Right cardiac atrium (tissue), 5 donors: ENCODE measurements at regions not wholly inside any gene's neighbourhood (a gene's known extent, or its start where the extent isn't known, plus 50 kb on each side); places are given as distances from the start of the nearest gene placed in this dataset.
"Not testable (repeated sequence)": the region's sequence is repeated elsewhere in the genome, so short reads cannot be mapped to it uniquely, and the experiment has no call there.

Experiments used
- ATAC-seq, 2 donors: fragments of 200-7000 bp; cut with Tn5 transposase; one replicate each; pipeline versions ENCODE4 v1.8.0 to v1.9.1; 2020; ENCODE audit warnings: moderate library complexity in 2 of 2, mild to moderate bottlenecking in 1 of 2
- DNase-seq, 3 donors: peaks; one replicate each; pipeline ENCODE4 v3.0.0-alpha.2; 2020
- H3K27ac ChIP-seq: one replicate; pipeline ENCODE4 v1.5.1; 2013; ENCODE audit warnings: mild to moderate bottlenecking, low read length, control low read depth, moderate library complexity
- H3K27me3 ChIP-seq: one replicate; pipeline ENCODE4 v1.6.1; 2013; ENCODE audit not compliant: control insufficient read depth, insufficient read depth
- H3K4me1 ChIP-seq: one replicate; pipeline ENCODE4 v1.6.1; 2013; ENCODE audit warnings: low read length; ENCODE audit not compliant: control insufficient read depth, insufficient read depth
- H3K4me3 ChIP-seq: one replicate; pipeline ENCODE4 v1.5.1; 2013; ENCODE audit warnings: low read length, control low read depth
- H3K9me3 ChIP-seq: one replicate; pipeline ENCODE4 v1.6.1; 2013; ENCODE audit warnings: low read length; ENCODE audit not compliant: control insufficient read depth
- WGBS: extraction: QIAGEN DNeasy Blood & Tissue Kit; methylation state at CpG from one replicate; pipeline ENCODE4 v1.1.7; 2013; 5-methylcytosine and 5-hydroxymethylcytosine counted together
- intact Hi-C, 4 donors: fragments of 100-400 bp; cut with DNase I; formaldehyde crosslinking; loops; one replicate each; pipeline versions ENCODE4 v1.11.0 to v1.14.0; 2022 to 2023
- donor health status: healthy with polysubstance abuse.
- donor health status: DM: no; HTN: yes; CAD: no.
- donor health status: DM: no; HTN: no; CAD: no.
- donor health status: DM: no; HTN: yes; CAD: no; lungs with severe emphysema.
- donor health status: DM: yes; HTN: yes; CAD: no.

- no peak overlapping the region for H3K27ac ChIP-seq
- WGBS: 34% methylated on average over 1 of the region's 1 CpG
- intact Hi-C loops: no loop called here
- no peak for DNase-seq
- no peak for ATAC-seq
- peaks cover 2% of the 10 kb centered on the region for H3K9me3 ChIP-seq
- H3K4me1 ChIP-seq: no peaks in the 10 kb centered on the region
- H3K4me3 ChIP-seq: no peak overlapping the region
- no peaks in the 10 kb centered on the region for H3K27me3 ChIP-seq
These were observed 605.4 kb downstream of the DNAH5 start for GRCh38 chr5:13339093-13339492.

- intact Hi-C loops, H3K27me3 ChIP-seq, H3K9me3 ChIP-seq, DNase-seq, H3K27ac ChIP-seq, ATAC-seq, H3K4me3 ChIP-seq, H3K4me1 ChIP-seq: not testable (repeated sequence)
- WGBS: 73% methylated on average over 4 of the region's 4 CpGs
These were observed 609.5 kb downstream of the DNAH5 start for GRCh38 chr5:13335026-13335425.

- DNase-seq (peak in 1 of 3 donors; percentile 28), ATAC-seq (no peak)
- Histone ChIP-seq H3K27ac (no peak overlapping the region), H3K27me3 (no peaks in the 10 kb centered on the region), H3K9me3 (peaks cover 2% of the 10 kb centered on the region), H3K4me3 (no peak overlapping the region), H3K4me1 (no peaks in the 10 kb centered on the region)
- intact Hi-C loops: no loop called here
- WGBS: 77% methylated on average over 6 of the region's 6 CpGs
These were observed 612.9 kb downstream of the DNAH5 start for GRCh38 chr5:13331585-13331984.

- WGBS: 65% methylated on average over 1 of the region's 1 CpG
- Histone ChIP-seq H3K27me3 (no peaks in the 10 kb centered on the region), H3K27ac (no peak overlapping the region), H3K9me3 (peaks cover 4% of the 10 kb centered on the region), H3K4me3 (no peak overlapping the region), H3K4me1 (no peaks in the 10 kb centered on the region)
- intact Hi-C loops: no loop called here
- DNase-seq (no peak), ATAC-seq (no peak)
These were observed 616.2 kb downstream of the DNAH5 start for GRCh38 chr5:13328316-13328715.

GRCh38 chr5:13325765-13326164 is 618.7 kb downstream of the DNAH5 start:
- no peak for DNase-seq
- H3K4me3 ChIP-seq: no peak overlapping the region
- no peak overlapping the region for H3K27ac ChIP-seq
- intact Hi-C loops: no loop called here
- H3K27me3 ChIP-seq: no peaks in the 10 kb centered on the region
- peaks cover 3% of the 10 kb centered on the region for H3K9me3 ChIP-seq
- WGBS: 54% methylated on average over 1 of the region's 1 CpG
- no peaks in the 10 kb centered on the region for H3K4me1 ChIP-seq
- ATAC-seq: no peak

GRCh38 chr5:13322769-13323168 is 621.7 kb downstream of the DNAH5 start:
- no peak for ATAC-seq
- no peak overlapping the region for H3K27ac ChIP-seq
- peaks cover 3% of the 10 kb centered on the region for H3K9me3 ChIP-seq
- no peaks in the 10 kb centered on the region for H3K4me1 ChIP-seq
- intact Hi-C loops: no loop called here
- no peaks in the 10 kb centered on the region for H3K27me3 ChIP-seq
- H3K4me3 ChIP-seq: no peak overlapping the region
- DNase-seq: no peak

- Histone ChIP-seq H3K4me1 (no peaks in the 10 kb centered on the region), H3K4me3 (no peak overlapping the region), H3K9me3 (peaks cover 3% of the 10 kb centered on the region), H3K27me3 (no peaks in the 10 kb centered on the region), H3K27ac (no peak overlapping the region)
- no peak for ATAC-seq
- intact Hi-C loops: no loop called here
- no peak for DNase-seq
- WGBS: 54% methylated on average over 3 of the region's 3 CpGs
These were observed 626.8 kb downstream of the DNAH5 start for GRCh38 chr5:13317654-13318053.

- Histone ChIP-seq H3K4me3 (no peak overlapping the region), H3K27me3 (no peaks in the 10 kb centered on the region), H3K4me1 (no peaks in the 10 kb centered on the region), H3K27ac (no peak overlapping the region), H3K9me3 (peaks cover 3% of the 10 kb centered on the region)
- intact Hi-C loops: no loop called here
- 58% methylated on average over 2 of the region's 2 CpGs for WGBS
- no peak for DNase-seq
- ATAC-seq: no peak
These were observed 628.3 kb downstream of the DNAH5 start for GRCh38 chr5:13316176-13316575.

- Histone ChIP-seq H3K4me1 (no peaks in the 10 kb centered on the region), H3K4me3 (no peak overlapping the region), H3K27me3 (no peaks in the 10 kb centered on the region), H3K9me3 (no peaks in the 10 kb centered on the region), H3K27ac (no peak overlapping the region)
- intact Hi-C loops: no loop called here
- DNase-seq: no peak
- no peak for ATAC-seq
These were observed 637.0 kb downstream of the DNAH5 start for GRCh38 chr5:13307480-13307879.

GRCh38 chr5:13303445-13303844 is 641.0 kb downstream of the DNAH5 start:
- no peak overlapping the region for H3K27ac ChIP-seq
- no peaks in the 10 kb centered on the region for H3K9me3 ChIP-seq
- ATAC-seq: no peak
- no peaks in the 10 kb centered on the region for H3K4me1 ChIP-seq
- H3K27me3 ChIP-seq: no peaks in the 10 kb centered on the region
- H3K4me3 ChIP-seq: no peak overlapping the region
- intact Hi-C loops: no loop called here
- no peak for DNase-seq

- Histone ChIP-seq H3K27ac (no peak overlapping the region), H3K9me3 (peaks cover 5% of the 10 kb centered on the region), H3K4me1 (no peaks in the 10 kb centered on the region), H3K27me3 (no peaks in the 10 kb centered on the region), H3K4me3 (no peak overlapping the region)
- 62% methylated on average over 2 of the region's 2 CpGs for WGBS
- DNase-seq (no peak), ATAC-seq (no peak)
- intact Hi-C loops: no loop called here
These were observed 665.7 kb downstream of the DNAH5 start for GRCh38 chr5:13278811-13279210.

GRCh38 chr5:13278148-13278547 is 666.3 kb downstream of the DNAH5 start:
- Histone ChIP-seq H3K9me3 (peaks cover 5% of the 10 kb centered on the region), H3K4me3 (no peak overlapping the region), H3K27ac (no peak overlapping the region), H3K27me3 (no peaks in the 10 kb centered on the region), H3K4me1 (no peaks in the 10 kb centered on the region)
- WGBS: 63% methylated on average over 2 of the region's 2 CpGs
- DNase-seq (no peak), ATAC-seq (no peak)
- intact Hi-C loops: no loop called here
